ENCODE measurements at regions not wholly inside any gene's neighbourhood (a gene's known extent, or its start where the extent isn't known, plus 50 kb on each side); places are given as distances from the start of the nearest gene placed in this dataset.

DNA sequence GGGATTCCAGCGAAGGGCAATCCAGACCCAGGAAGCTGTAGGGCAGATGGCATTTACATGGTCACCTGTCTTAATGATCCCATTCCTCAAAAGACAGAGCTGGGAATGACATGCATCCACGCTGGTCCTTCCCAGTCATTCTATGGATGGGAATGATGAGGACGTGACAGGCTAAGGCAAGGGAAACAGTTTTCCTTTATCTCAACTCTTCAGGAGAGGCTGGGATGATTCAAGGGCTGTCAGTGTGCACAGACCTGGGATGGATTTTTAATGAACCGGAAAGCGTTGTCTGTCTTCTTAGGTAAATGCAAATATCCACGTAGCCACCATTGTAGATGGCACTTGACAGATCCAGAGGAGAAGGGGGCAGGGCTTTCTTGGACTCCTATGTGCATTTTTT lies 483.2 kb upstream of the EEF2KMT start:
- no peak for TF ChIP-seq FOS (IDR thresholded peaks at IDR 0.05; ENCODE audit: borderline replicate concordance, insufficient read depth, low read length)
- no peak for TF ChIP-seq MYC (IDR thresholded peaks at IDR 0.05; ENCODE audit: low read depth, low read length)
- TF ChIP-seq POLR2AphosphoS5 (IDR thresholded peaks at IDR 0.05; ENCODE audit: insufficient read depth, low read depth, low read length): no peak
- TF ChIP-seq EZH2 (IDR thresholded peaks at IDR 0.05; ENCODE audit: borderline replicate concordance, low read depth, low read length, severe bottlenecking): no peak
- H2AFZ ChIP-seq (ENCODE audit: low read depth, low read length): no peak overlapping the region
- no peaks in the 10 kb centered on the region for H3K4me1 ChIP-seq (ENCODE audit: control insufficient read depth, extremely low read depth, insufficient read depth, low read length)
- no peaks in the 10 kb centered on the region for H3K9me1 ChIP-seq (replicated peaks; ENCODE audit: control insufficient read depth, extremely low read depth, insufficient read depth, low read length)
- no peak for FAIRE-seq
- intact Hi-C loops (cut with micrococcal nuclease) (no loop called here), dilution Hi-C loops (cut with MboI; ENCODE audit: extremely low pct_ligation_motif_present, low sequenced_read_pairs) (no loop called here)
- H3K4me2 ChIP-seq (ENCODE audit: insufficient read depth, low read length): no peak overlapping the region
- no TSS peak for BruUV-seq (replicated peaks)
- no peaks in the 10 kb centered on the region for H4K20me1 ChIP-seq (replicated peaks; ENCODE audit: control insufficient read depth, extremely low read depth, insufficient read depth, low read length)
- no peaks in the 10 kb centered on the region for H3K36me3 ChIP-seq (ENCODE audit: control insufficient read depth in 2 of 2, extremely low read depth in 1 of 2, insufficient read depth in 2 of 2, low read length in 2 of 2)
- no peaks in the 10 kb centered on the region for H3K79me2 ChIP-seq (ENCODE audit: control insufficient read depth, insufficient read depth, low read length)
- ChIA-PET POLR2A (no interaction called here), CTCF (no interaction called here)
- no peak overlapping the region for H3K4me3 ChIP-seq (replicated peaks in 1 of 3; ENCODE audit: insufficient read depth in 1 of 3, low read depth in 1 of 3, low read length in 3 of 3)
- no peak for DNase-seq (ENCODE audit: low read depth, low spot score)
- no peak overlapping the region for H3K27ac ChIP-seq (ENCODE audit: insufficient read depth, low read depth, low read length)
- H3K27me3 ChIP-seq (ENCODE audit: control insufficient read depth in 2 of 2, insufficient read depth in 2 of 2, low read length in 2 of 2): no peaks in the 10 kb centered on the region
- H3K9me3 ChIP-seq (replicated peaks; ENCODE audit: control insufficient read depth, insufficient read depth, low read length): peaks cover 5% of the 10 kb centered on the region
- H3K9ac ChIP-seq (replicated peaks; ENCODE audit: extremely low read depth, insufficient read depth, low read length): no peak overlapping the region

DNA sequence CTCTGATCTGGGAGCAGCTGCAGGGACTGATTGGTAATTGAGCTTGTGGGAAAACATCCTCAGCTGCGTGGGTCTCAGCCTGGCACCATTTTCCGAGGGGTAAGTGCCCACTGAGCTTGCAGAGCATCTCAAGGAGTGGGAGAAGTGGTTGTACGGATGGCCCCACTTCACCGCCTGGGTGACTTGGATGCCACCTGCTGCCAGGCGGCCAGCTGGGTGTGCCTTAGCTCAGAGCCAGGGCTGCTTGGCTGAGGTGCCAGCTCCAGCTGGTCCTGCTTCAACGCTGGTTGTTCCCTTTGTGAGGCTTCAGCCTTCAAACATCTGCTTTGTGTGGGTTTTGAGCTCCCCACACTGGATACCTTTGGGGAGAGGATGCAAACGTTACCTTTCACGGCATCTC lies 482.7 kb upstream of the EEF2KMT start:
- FAIRE-seq (no peak), DNase-seq (ENCODE audit: low read depth, low spot score) (no peak)
- H3K9ac ChIP-seq (replicated peaks; ENCODE audit: extremely low read depth, insufficient read depth, low read length): no peak overlapping the region
- dilution Hi-C loops (cut with MboI; ENCODE audit: extremely low pct_ligation_motif_present, low sequenced_read_pairs) (no loop called here), intact Hi-C loops (cut with micrococcal nuclease) (no loop called here)
- no peaks in the 10 kb centered on the region for H3K9me1 ChIP-seq (replicated peaks; ENCODE audit: control insufficient read depth, extremely low read depth, insufficient read depth, low read length)
- no peak overlapping the region for H3K4me3 ChIP-seq (replicated peaks in 1 of 3; ENCODE audit: insufficient read depth in 1 of 3, low read depth in 1 of 3, low read length in 3 of 3)
- no peaks in the 10 kb centered on the region for H3K36me3 ChIP-seq (ENCODE audit: control insufficient read depth in 2 of 2, extremely low read depth in 1 of 2, insufficient read depth in 2 of 2, low read length in 2 of 2)
- no peaks in the 10 kb centered on the region for H3K79me2 ChIP-seq (ENCODE audit: control insufficient read depth, insufficient read depth, low read length)
- CTCF ChIA-PET: no interaction called here
- H3K27ac ChIP-seq (ENCODE audit: insufficient read depth, low read depth, low read length): no peak overlapping the region
- no peaks in the 10 kb centered on the region for H4K20me1 ChIP-seq (replicated peaks; ENCODE audit: control insufficient read depth, extremely low read depth, insufficient read depth, low read length)
- no peak overlapping the region for H2AFZ ChIP-seq (ENCODE audit: low read depth, low read length)
- POLR2A ChIA-PET: no interaction called here
- H3K27me3 ChIP-seq (ENCODE audit: control insufficient read depth in 2 of 2, insufficient read depth in 2 of 2, low read length in 2 of 2): no peaks in the 10 kb centered on the region
- no peak for TF ChIP-seq CTCF (IDR thresholded peaks at IDR 0.05; ENCODE audit: extremely low read depth in 1 of 2, insufficient read depth in 1 of 2, low read depth in 1 of 2, low read length in 2 of 2)
- no peak for TF ChIP-seq FOS (IDR thresholded peaks at IDR 0.05; ENCODE audit: borderline replicate concordance, insufficient read depth, low read length)
- TF ChIP-seq EZH2 (IDR thresholded peaks at IDR 0.05; ENCODE audit: borderline replicate concordance, low read depth, low read length, severe bottlenecking): no peak
- TF ChIP-seq POLR2A (IDR thresholded peaks at IDR 0.05; ENCODE audit: low read depth, low read length): no peak
- no peak for TF ChIP-seq JUN (IDR thresholded peaks at IDR 0.05; ENCODE audit: borderline replicate concordance, insufficient read depth, insufficient read length, low read depth)
- BruUV-seq (replicated peaks): no TSS peak
- H3K4me1 ChIP-seq (ENCODE audit: control insufficient read depth, extremely low read depth, insufficient read depth, low read length): no peaks in the 10 kb centered on the region
- H3K9me3 ChIP-seq (replicated peaks; ENCODE audit: control insufficient read depth, insufficient read depth, low read length): peaks cover 5% of the 10 kb centered on the region
- H3K4me2 ChIP-seq (ENCODE audit: insufficient read depth, low read length): no peak overlapping the region
